ENCODE measurements at regions not wholly inside any gene's neighbourhood (a gene's known extent, or its start where the extent isn't known, plus 50 kb on each side); places are given as distances from the start of the nearest gene placed in this dataset.

DNA sequence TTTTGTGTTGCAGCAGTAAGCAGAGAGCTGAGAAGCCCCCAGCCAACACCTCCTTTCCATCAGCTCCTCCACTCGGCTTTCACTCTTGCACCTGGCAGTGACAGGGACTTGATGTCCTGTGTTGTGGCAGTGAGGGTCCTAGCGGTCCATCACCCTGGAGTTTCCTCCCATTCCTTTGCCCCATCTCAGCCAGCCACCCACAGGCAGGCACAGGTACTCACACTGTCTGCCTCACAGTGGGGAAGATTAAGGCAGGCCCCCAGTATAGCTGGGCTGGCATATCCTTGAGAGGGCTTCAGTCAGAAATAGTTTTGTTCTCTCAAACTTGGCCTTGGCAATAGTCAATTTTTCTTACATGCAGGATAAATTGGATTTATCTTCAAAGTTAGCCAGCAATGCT lies 362.7 kb downstream of the GADD45G start:
- TF ChIP-seq, protein P1, sequence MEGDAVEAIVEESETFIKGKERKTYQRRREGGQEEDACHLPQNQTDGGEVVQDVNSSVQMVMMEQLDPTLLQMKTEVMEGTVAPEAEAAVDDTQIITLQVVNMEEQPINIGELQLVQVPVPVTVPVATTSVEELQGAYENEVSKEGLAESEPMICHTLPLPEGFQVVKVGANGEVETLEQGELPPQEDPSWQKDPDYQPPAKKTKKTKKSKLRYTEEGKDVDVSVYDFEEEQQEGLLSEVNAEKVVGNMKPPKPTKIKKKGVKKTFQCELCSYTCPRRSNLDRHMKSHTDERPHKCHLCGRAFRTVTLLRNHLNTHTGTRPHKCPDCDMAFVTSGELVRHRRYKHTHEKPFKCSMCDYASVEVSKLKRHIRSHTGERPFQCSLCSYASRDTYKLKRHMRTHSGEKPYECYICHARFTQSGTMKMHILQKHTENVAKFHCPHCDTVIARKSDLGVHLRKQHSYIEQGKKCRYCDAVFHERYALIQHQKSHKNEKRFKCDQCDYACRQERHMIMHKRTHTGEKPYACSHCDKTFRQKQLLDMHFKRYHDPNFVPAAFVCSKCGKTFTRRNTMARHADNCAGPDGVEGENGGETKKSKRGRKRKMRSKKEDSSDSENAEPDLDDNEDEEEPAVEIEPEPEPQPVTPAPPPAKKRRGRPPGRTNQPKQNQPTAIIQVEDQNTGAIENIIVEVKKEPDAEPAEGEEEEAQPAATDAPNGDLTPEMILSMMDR (IDR thresholded peaks at IDR 0.05): no peak
- TF ChIP-seq POLR2AphosphoS5 (IDR thresholded peaks at IDR 0.05): no peak
